ENCODE measurements at regions not wholly inside any gene's neighbourhood (a gene's known extent, or its start where the extent isn't known, plus 50 kb on each side); places are given as distances from the start of the nearest gene placed in this dataset.
"Not testable (repeated sequence)": the region's sequence is repeated elsewhere in the genome, so short reads cannot be mapped to it uniquely, and the experiment has no call there.

DNA sequence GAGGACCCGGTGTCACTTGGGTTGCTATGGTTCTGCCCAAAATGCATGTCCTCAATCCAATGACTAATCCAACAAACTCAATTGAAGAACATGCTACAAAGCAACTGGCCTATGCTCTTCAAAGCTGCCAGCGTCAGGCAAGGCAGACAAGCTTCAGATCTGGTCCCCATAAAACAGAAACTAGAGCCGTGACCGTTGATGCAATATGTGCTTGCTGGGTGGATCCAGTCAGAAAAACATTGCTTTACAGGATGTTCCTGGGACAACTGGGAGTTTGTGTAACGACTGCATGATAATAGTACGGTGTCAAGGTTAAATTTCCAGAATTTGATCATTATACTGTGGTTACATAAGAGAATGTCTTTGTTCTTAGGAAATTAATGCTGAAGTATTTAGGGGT lies 120.7 kb upstream of the CTBP2 start:
- no peak for DNase-seq (ENCODE audit: low read depth)

- DNase-seq (ENCODE audit: low read depth): no peak
Measured at GRCh38 chr10:125276133-125276532, 115.8 kb upstream of the CTBP2 start.

GRCh38 chr10:125274961-125275360 lies 114.6 kb upstream of the CTBP2 start:
- DNase-seq (ENCODE audit: low read depth): no peak

GRCh38 chr10:125273023-125273422 lies 112.7 kb upstream of the CTBP2 start:
- DNase-seq (ENCODE audit: low read depth): no peak

GRCh38 chr10:125269716-125270115 lies 109.4 kb upstream of the CTBP2 start:
- no peak for DNase-seq (ENCODE audit: low read depth)

DNA sequence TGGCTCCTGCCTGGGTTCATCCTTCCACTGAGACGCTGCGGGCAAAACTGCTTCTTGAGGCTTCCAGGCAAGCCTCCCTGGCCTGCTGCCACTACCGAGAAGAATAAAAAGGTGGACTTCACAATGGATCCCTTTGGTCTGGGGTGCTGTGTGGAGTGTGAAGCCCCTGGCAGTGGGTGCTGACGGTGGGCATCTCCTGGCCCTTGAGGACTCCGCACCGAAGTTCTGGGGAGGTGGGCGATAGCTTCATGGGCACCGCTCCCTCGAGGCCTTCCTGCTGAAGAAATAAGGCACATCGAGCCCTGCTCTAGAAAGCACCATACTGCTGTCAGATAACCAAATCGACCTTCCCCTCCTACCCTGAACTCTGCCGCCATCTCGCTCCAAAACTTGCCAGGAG lies 106.6 kb upstream of the CTBP2 start:
- DNase-seq (ENCODE audit: low read depth): no peak

- DNase-seq (ENCODE audit: low read depth): no peak
Measured at GRCh38 chr10:125266541-125266940, 106.2 kb upstream of the CTBP2 start.

- DNase-seq (ENCODE audit: low read depth): no peak
Measured at GRCh38 chr10:125265579-125265955, 105.2 kb upstream of the CTBP2 start.

- no peak for DNase-seq (ENCODE audit: low read depth)
Measured at GRCh38 chr10:125264757-125265578, 104.6 kb upstream of the CTBP2 start.

GRCh38 chr10:125264091-125264490 lies 103.7 kb upstream of the CTBP2 start:
- no peak for DNase-seq (ENCODE audit: low read depth)

DNA sequence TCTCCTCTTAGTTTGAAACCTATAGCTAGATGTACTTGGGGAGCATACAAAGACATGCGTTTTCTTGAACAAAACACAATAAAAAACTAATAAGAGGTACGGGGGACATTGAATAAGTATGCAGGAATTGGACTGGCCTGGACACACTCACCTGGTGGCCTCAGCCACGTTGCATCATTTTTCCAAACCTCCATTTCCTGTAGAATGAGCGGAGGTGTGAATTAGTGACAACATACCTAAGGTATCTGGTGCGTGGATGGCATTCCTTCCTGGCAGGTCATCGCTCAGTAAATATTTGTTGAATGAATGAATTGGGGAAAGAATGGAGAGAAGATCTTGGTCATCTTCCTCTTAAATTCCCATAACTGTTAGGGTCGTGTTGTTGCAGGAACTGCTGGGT lies 103.2 kb upstream of the CTBP2 start:
- peak; percentile 65 for DNase-seq (ENCODE audit: low read depth)

GRCh38 chr10:125262920-125263319 lies 102.6 kb upstream of the CTBP2 start:
- no peak for DNase-seq (ENCODE audit: low read depth)

DNA sequence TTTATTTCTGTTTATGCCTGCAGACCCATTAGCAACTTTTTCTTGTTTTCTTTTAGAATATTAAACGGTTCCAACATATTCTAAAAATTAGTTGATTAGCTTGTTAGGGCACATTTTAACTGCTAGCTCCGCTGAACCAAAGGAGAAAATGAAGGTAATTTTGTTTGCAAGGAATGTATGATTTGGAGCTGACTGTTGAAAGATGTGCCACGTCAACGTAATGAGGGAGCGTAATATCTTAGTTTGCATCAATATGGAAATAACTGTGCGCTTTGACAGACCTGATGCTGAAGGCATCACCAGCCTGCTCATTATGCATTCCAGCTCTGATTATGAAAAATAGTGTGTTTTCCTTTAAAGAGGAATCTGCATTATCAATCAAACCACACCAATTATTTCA lies 102.0 kb upstream of the CTBP2 start:
- no peak for DNase-seq (ENCODE audit: low read depth)

GRCh38 chr10:125261491-125262186 lies 101.3 kb upstream of the CTBP2 start:
- DNase-seq (ENCODE audit: low read depth): no peak

GRCh38 chr10:125260260-125260659 lies 99.9 kb upstream of the CTBP2 start:
- no peak for DNase-seq (ENCODE audit: low read depth)

DNA sequence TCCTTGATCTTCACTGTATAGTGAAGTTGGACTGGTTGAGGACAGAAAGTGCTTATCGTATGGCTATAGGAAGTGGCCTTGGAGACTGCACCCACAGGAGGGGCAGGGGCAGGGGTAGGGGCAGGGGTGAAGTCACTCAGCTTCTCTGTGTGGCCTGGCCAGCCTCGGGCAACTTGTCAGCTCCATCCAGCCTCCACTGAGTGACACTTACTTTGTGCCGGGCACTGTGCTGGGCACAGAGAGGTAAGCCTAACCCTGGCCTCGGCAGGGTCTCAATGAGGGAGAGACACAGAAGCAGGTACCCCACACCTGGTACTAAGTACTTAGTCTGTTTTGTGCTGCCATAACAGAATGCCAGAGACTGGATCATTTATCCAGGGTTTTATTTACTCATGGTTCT lies 99.3 kb upstream of the CTBP2 start:
- DNase-seq (ENCODE audit: low read depth): no peak

GRCh38 chr10:125258676-125259075 lies 98.3 kb upstream of the CTBP2 start:
- no peak for DNase-seq (ENCODE audit: low read depth)

DNA sequence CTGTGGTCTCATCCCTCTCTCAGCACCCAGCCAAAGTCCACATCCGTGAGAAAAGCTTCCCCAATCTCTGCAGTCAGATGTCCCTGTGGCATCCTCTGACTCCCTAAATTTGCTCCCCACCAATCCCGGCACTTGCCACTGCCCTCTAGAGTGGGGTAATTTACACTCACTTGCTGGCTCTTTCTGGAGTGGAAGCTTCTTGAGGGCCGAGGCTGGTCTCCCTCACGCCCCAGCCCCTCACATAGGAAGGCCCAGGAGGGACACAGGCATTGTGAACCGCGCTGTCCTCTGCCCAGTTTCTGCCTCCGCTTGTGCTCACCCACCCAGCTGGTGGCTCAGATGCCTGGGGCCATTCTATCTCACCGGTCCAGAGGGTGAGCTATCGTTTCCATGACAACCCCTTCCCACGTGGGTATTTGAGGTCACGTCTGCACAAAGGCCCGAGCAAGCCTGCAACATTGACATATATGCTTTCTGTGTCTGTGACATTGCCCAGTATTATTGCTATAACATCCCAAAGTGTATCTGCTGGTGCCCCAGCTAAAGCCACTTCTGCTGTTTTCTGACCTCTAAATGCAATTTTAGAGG lies 97.3 kb upstream of the CTBP2 start:
- no peak for DNase-seq (ENCODE audit: low read depth)

DNA sequence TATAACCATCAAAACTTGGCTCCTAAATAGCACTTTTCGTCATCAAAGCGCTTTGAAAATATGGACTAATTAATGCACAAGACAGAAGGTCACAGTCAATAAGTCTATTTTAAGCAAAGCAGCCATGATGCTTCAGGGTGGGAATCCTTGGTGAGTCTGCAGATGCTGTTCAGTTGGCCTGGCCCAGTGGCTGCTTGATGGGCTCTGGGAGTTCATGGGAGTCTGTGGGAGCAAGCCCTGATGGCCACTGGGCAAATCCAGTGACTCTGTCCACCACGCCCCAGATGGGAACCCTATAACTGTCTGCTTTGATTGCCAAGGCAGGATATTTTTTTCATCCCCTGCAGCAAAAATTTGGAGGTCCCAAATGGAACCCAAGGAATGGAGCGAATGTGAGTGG lies 95.7 kb upstream of the CTBP2 start:
- DNase-seq (ENCODE audit: low read depth): no peak

- no peak for DNase-seq (ENCODE audit: low read depth)
Measured at GRCh38 chr10:125252937-125253336, 92.6 kb upstream of the CTBP2 start.

GRCh38 chr10:125250834-125251233 lies 90.5 kb upstream of the CTBP2 start:
- DNase-seq (ENCODE audit: low read depth): not testable (repeated sequence)

- no peak for DNase-seq (ENCODE audit: low read depth)
Measured at GRCh38 chr10:125249948-125250347, 89.6 kb upstream of the CTBP2 start.

GRCh38 chr10:125248489-125248888 lies 88.1 kb upstream of the CTBP2 start:
- DNase-seq (ENCODE audit: low read depth): no peak

All from renal cortical epithelial cell (primary cell).